HEK293 (cell line): ENCODE measurements at regions not wholly inside any gene's neighbourhood (a gene's known extent, or its start where the extent isn't known, plus 50 kb on each side); places are given as distances from the start of the nearest gene placed in this dataset.

ENCODE experiments used
- CTCF ChIA-PET: fragments of 350-600 bp; formaldehyde crosslinking; extraction: SDS; loops from one replicate; lab custom pipeline; 2021; ENCODE audit warnings: antibody characterized with exemption; lab: Yijun Ruan, JAX
- POLR2A ChIA-PET: fragments of 300-600 bp; formaldehyde crosslinking; extraction: SDS; loops from one replicate; lab custom pipeline; 2020; ENCODE audit warnings: antibody characterized with exemption, inconsistent platforms; lab: Yijun Ruan, JAX
- H3K27ac ChIP-seq: fragments of 200-500 bp; sonication (Bioruptor generic); 2 replicates; pipeline ENCODE4 v1.5.1; 2014; ENCODE audit warnings: low read depth, low read length, control low read depth, inconsistent platforms; ENCODE audit errors: extremely low read depth
- H3K36me3 ChIP-seq, 2 experiments: fragments of 200-500 bp in 1 of 2; sonication (Bioruptor generic) in 1 of 2; 1 replicate in 1 of 2; 2 replicates in 1 of 2; pipeline ENCODE4 v1.5.1; 2014 to 2017; ENCODE audit warnings: inconsistent platforms in 2 of 2, low read length in 2 of 2; ENCODE audit not compliant: control insufficient read depth in 2 of 2, insufficient read depth in 1 of 2
- H3K4me1 ChIP-seq: fragments of 200-500 bp; sonication (Bioruptor generic); 2 replicates; pipeline ENCODE4 v1.5.1; 2014; ENCODE audit warnings: mild to moderate bottlenecking, low read length, inconsistent platforms; ENCODE audit not compliant: control insufficient read depth, insufficient read depth
- H3K4me3 ChIP-seq: 2 replicates; pipeline ENCODE4 v1.5.1; 2011; ENCODE audit warnings: low read depth, mild to moderate bottlenecking, control low read depth, low read length, moderate library complexity
- H3K9me3 ChIP-seq: fragments of 200-500 bp; sonication (Bioruptor generic); 2 replicates; pipeline ENCODE4 v1.5.1; 2014; ENCODE audit warnings: low read depth, low read length, inconsistent platforms; ENCODE audit not compliant: control insufficient read depth, insufficient read depth
- BCL11A ChIP-seq: fragments of 450-650 bp; formaldehyde crosslinking; IDR thresholded peaks from 2 replicates; pipeline ENCODE4 v1.5.1; 2016; ENCODE audit warnings: low read depth, missing biosample characterization, missing genetic modification characterization
- CTCF ChIP-seq: fragments of 450-650 bp; formaldehyde crosslinking; IDR thresholded peaks from 2 replicates; pipeline ENCODE4 v1.5.1; 2016; ENCODE audit warnings: missing biosample characterization, missing genetic modification characterization
- GLI4 ChIP-seq: fragments of 450-650 bp; formaldehyde crosslinking; IDR thresholded peaks from 2 replicates; pipeline ENCODE4 v1.5.1; 2016; ENCODE audit warnings: missing biosample characterization, missing genetic modification characterization
- GLIS1 ChIP-seq: fragments of 450-650 bp; formaldehyde crosslinking; IDR thresholded peaks from 2 replicates; pipeline ENCODE4 v1.5.1; 2016; ENCODE audit warnings: missing biosample characterization, missing genetic modification characterization
- KLF7 ChIP-seq: fragments of 450-650 bp; formaldehyde crosslinking; IDR thresholded peaks from 2 replicates; pipeline ENCODE4 v1.5.1; 2016; ENCODE audit warnings: missing biosample characterization, missing genetic modification characterization, borderline replicate concordance
- MYNN ChIP-seq: fragments of 450-650 bp; formaldehyde crosslinking; IDR thresholded peaks from 2 replicates; pipeline ENCODE4 v1.5.1; 2016; ENCODE audit warnings: missing biosample characterization, missing genetic modification characterization, borderline replicate concordance
- OSR2 ChIP-seq: fragments of 450-650 bp; formaldehyde crosslinking; IDR thresholded peaks from 2 replicates; pipeline ENCODE4 v1.5.1; 2016; ENCODE audit warnings: missing biosample characterization, missing genetic modification characterization
- RBAK ChIP-seq: fragments of 450-650 bp; formaldehyde crosslinking; IDR thresholded peaks from 2 replicates; pipeline ENCODE4 v1.5.1; 2016; ENCODE audit warnings: missing biosample characterization, missing genetic modification characterization
- SP3 ChIP-seq: fragments of 450-650 bp; formaldehyde crosslinking; IDR thresholded peaks from 2 replicates; pipeline ENCODE4 v1.5.1; 2016; ENCODE audit warnings: missing biosample characterization, missing genetic modification characterization
- YY2 ChIP-seq: fragments of 450-650 bp; formaldehyde crosslinking; IDR thresholded peaks from 2 replicates; pipeline ENCODE4 v1.5.1; 2016; ENCODE audit warnings: missing biosample characterization, missing genetic modification characterization
- ZBTB48 ChIP-seq: fragments of 450-650 bp; formaldehyde crosslinking; IDR thresholded peaks from 2 replicates; pipeline ENCODE4 v1.5.1; 2016; ENCODE audit warnings: missing biosample characterization, missing genetic modification characterization
- ZFP41 ChIP-seq: fragments of 450-650 bp; formaldehyde crosslinking; IDR thresholded peaks from 2 replicates; pipeline ENCODE4 v1.5.1; 2016; ENCODE audit warnings: missing biosample characterization, missing genetic modification characterization, borderline replicate concordance
- ZFP69B ChIP-seq: fragments of 450-650 bp; formaldehyde crosslinking; IDR thresholded peaks from 2 replicates; pipeline ENCODE4 v1.5.1; 2016; ENCODE audit warnings: missing biosample characterization, missing genetic modification characterization
- ZNF10 ChIP-seq: fragments of 450-650 bp; formaldehyde crosslinking; IDR thresholded peaks from 2 replicates; pipeline ENCODE4 v1.5.1; 2017; ENCODE audit warnings: missing biosample characterization, missing genetic modification characterization
- ZNF138 ChIP-seq: fragments of 450-650 bp; formaldehyde crosslinking; IDR thresholded peaks from 2 replicates; pipeline ENCODE4 v1.5.1; 2016; ENCODE audit warnings: missing biosample characterization, missing genetic modification characterization, borderline replicate concordance
- ZNF16 ChIP-seq: fragments of 450-650 bp; formaldehyde crosslinking; IDR thresholded peaks from 2 replicates; pipeline ENCODE4 v1.5.1; 2016; ENCODE audit warnings: low read depth, missing biosample characterization, missing genetic modification characterization
- ZNF19 ChIP-seq: fragments of 450-650 bp; formaldehyde crosslinking; IDR thresholded peaks from 2 replicates; pipeline ENCODE4; 2016; ENCODE audit warnings: missing biosample characterization, missing genetic modification characterization, low read depth
- ZNF2 ChIP-seq: fragments of 450-650 bp; formaldehyde crosslinking; IDR thresholded peaks from 2 replicates; pipeline ENCODE4 v1.5.1; 2016; ENCODE audit warnings: missing biosample characterization, missing genetic modification characterization
- ZNF423 ChIP-seq: fragments of 450-650 bp; formaldehyde crosslinking; IDR thresholded peaks from 2 replicates; pipeline ENCODE4 v1.5.1; 2016; ENCODE audit warnings: missing biosample characterization, missing genetic modification characterization
- ZNF48 ChIP-seq: fragments of 450-650 bp; formaldehyde crosslinking; IDR thresholded peaks from 2 replicates; pipeline ENCODE4 v1.5.1; 2016; ENCODE audit warnings: missing biosample characterization, missing genetic modification characterization
- ZNF558 ChIP-seq: fragments of 450-650 bp; formaldehyde crosslinking; IDR thresholded peaks from 2 replicates; pipeline ENCODE4 v1.5.1; 2016; ENCODE audit warnings: missing biosample characterization, missing genetic modification characterization
- ZNF561 ChIP-seq: fragments of 450-650 bp; IDR thresholded peaks from 2 replicates; pipeline ENCODE4 v1.5.1; 2018; ENCODE audit warnings: missing biosample characterization, missing genetic modification characterization, borderline replicate concordance
- ZNF626 ChIP-seq: fragments of 450-650 bp; sonication (Bioruptor Pico); formaldehyde crosslinking; IDR thresholded peaks from 2 replicates; pipeline ENCODE4 v1.5.1; 2018; ENCODE audit warnings: missing biosample characterization, missing genetic modification characterization, inconsistent platforms
- ZNF654 ChIP-seq: fragments of 450-650 bp; formaldehyde crosslinking; IDR thresholded peaks from 2 replicates; pipeline ENCODE4 v1.5.1; 2016; ENCODE audit warnings: low read depth, missing biosample characterization, missing genetic modification characterization
- ZNF830 ChIP-seq: fragments of 450-650 bp; IDR thresholded peaks from 2 replicates; pipeline ENCODE4 v1.5.0; 2018; ENCODE audit warnings: missing biosample characterization, missing genetic modification characterization, low read depth, mild to moderate bottlenecking, moderate library complexity
- ZNF843 ChIP-seq: fragments of 450-650 bp; formaldehyde crosslinking; IDR thresholded peaks from 2 replicates; pipeline ENCODE4 v1.5.1; 2016; ENCODE audit warnings: missing biosample characterization, missing genetic modification characterization
- ZSCAN16 ChIP-seq: fragments of 450-650 bp; formaldehyde crosslinking; IDR thresholded peaks from 2 replicates; pipeline ENCODE4 v1.5.1; 2016; ENCODE audit warnings: missing biosample characterization, missing genetic modification characterization
- TF ChIP-seq, protein P1 (sequence below): fragments of 450-650 bp; formaldehyde crosslinking; IDR thresholded peaks from 2 replicates; pipeline ENCODE4 v1.5.1; 2016; ENCODE audit warnings: missing biosample characterization, missing genetic modification characterization, borderline replicate concordance
- TF ChIP-seq, protein P2 (sequence below): fragments of 450-650 bp; IDR thresholded peaks from 2 replicates; pipeline ENCODE4 v1.5.1; 2018; ENCODE audit warnings: missing biosample characterization, missing genetic modification characterization

DNA sequence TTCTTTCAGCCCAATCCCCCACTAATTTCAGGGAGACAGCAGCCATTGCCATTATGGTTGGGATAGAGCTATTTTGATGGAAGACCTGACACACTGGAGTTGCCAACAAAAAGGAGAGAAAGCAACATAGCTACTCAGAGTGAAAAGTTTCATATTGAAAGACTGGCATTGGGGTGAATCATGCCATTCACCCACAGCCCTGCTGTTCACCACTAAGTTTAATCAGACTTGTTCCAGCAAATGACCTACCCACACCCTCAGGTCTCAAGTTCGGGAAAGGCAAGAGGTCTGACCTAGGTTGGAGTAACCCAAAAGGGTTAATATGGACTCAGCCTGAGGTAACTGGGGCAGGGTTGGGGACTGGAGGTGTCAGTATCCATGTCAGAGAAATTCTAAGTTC, 169.2 kb downstream of the PAWR start:
- H3K4me1 ChIP-seq = no peaks in the 10 kb centered on the region
- POLR2A ChIA-PET = no interaction called here
- no peak overlapping the region for H3K27ac ChIP-seq
- TF ChIP-seq CTCF (no peak), ZNF2 (no peak), ZNF561 (tag by site-specific recombination) (no peak), ZSCAN16 (tag by site-specific recombination) (no peak), SP3 (no peak), ZNF19 (no peak), RBAK (no peak), ZNF830 (no peak), GLIS1 (tag by site-specific recombination) (no peak), GLI4 (tag by site-specific recombination) (no peak), ZNF423 (tag by site-specific recombination) (no peak), ZNF843 (tag by site-specific recombination) (no peak), ZNF16 (tag by site-specific recombination) (no peak), ZNF654 (tag by site-specific recombination) (no peak), BCL11A (tag by site-specific recombination) (no peak), MYNN (tag by site-specific recombination) (no peak)
- TF ChIP-seq, protein P1, sequence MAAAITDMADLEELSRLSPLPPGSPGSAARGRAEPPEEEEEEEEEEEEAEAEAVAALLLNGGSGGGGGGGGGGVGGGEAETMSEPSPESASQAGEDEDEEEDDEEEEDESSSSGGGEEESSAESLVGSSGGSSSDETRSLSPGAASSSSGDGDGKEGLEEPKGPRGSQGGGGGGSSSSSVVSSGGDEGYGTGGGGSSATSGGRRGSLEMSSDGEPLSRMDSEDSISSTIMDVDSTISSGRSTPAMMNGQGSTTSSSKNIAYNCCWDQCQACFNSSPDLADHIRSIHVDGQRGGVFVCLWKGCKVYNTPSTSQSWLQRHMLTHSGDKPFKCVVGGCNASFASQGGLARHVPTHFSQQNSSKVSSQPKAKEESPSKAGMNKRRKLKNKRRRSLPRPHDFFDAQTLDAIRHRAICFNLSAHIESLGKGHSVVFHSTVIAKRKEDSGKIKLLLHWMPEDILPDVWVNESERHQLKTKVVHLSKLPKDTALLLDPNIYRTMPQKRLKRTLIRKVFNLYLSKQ (tag by site-specific recombination) = no peak
- TF ChIP-seq, protein P2, sequence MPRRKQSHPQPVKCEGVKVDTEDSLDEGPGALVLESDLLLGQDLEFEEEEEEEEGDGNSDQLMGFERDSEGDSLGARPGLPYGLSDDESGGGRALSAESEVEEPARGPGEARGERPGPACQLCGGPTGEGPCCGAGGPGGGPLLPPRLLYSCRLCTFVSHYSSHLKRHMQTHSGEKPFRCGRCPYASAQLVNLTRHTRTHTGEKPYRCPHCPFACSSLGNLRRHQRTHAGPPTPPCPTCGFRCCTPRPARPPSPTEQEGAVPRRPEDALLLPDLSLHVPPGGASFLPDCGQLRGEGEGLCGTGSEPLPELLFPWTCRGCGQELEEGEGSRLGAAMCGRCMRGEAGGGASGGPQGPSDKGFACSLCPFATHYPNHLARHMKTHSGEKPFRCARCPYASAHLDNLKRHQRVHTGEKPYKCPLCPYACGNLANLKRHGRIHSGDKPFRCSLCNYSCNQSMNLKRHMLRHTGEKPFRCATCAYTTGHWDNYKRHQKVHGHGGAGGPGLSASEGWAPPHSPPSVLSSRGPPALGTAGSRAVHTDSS (tag by site-specific recombination) = no peak
- TF ChIP-seq, all 188 proteins: peak for 0
- no peaks in the 10 kb centered on the region for H3K9me3 ChIP-seq
- CTCF ChIA-PET = no interaction called here
- no peak overlapping the region for H3K4me3 ChIP-seq
- no peaks in the 10 kb centered on the region for H3K36me3 ChIP-seq

GRCh38 chr12:79517363-79517762, 173.4 kb downstream of the PAWR start:
- no peak for TF ChIP-seq ZNF626 (tag by site-specific recombination)
- no peak for TF ChIP-seq ZFP41 (tag by site-specific recombination)
- TF ChIP-seq ZNF10 (tag by site-specific recombination) = no peak
- TF ChIP-seq ZFP69B (tag by site-specific recombination) = no peak
- no peak for TF ChIP-seq YY2 (tag by site-specific recombination)
- TF ChIP-seq RBAK = no peak
- TF ChIP-seq ZNF558 (tag by site-specific recombination) = no peak
- no peak for TF ChIP-seq ZNF48 (tag by site-specific recombination)
- TF ChIP-seq KLF7 (tag by site-specific recombination) = no peak
- TF ChIP-seq ZNF138 (tag by site-specific recombination) = no peak
- TF ChIP-seq ZBTB48 (tag by site-specific recombination) = no peak
- no peak for TF ChIP-seq OSR2 (tag by site-specific recombination)
- no peak overlapping the region for H3K27ac ChIP-seq
- no peak overlapping the region for H3K4me3 ChIP-seq
- CTCF ChIA-PET = no interaction called here
- H3K4me1 ChIP-seq = no peaks in the 10 kb centered on the region
- H3K9me3 ChIP-seq = no peaks in the 10 kb centered on the region
- POLR2A ChIA-PET = no interaction called here
- H3K36me3 ChIP-seq = no peaks in the 10 kb centered on the region
